ENCODE measurements at regions not wholly inside any gene's neighbourhood (a gene's known extent, or its start where the extent isn't known, plus 50 kb on each side); places are given as distances from the start of the nearest gene placed in this dataset.

- H3K56ac ChIP-seq (replicated peaks; ENCODE audit: insufficient read length, low read depth, low read length): no peak overlapping the region
- FAIRE-seq (no peak), DNase-seq (ENCODE audit: low read depth in 1 of 2, low spot score in 2 of 2) (no peak)
- no peak overlapping the region for H3K18ac ChIP-seq (ENCODE audit: extremely low read depth, low read length)
- no peak for TF ChIP-seq MAFK (IDR thresholded peaks at IDR 0.05; ENCODE audit: low read depth, low read length)
- TF ChIP-seq RNF2 (IDR thresholded peaks at IDR 0.05; ENCODE audit: borderline replicate concordance, low read depth, low read length, missing control alignments, poor library complexity, severe bottlenecking): no peak
- no peak for TF ChIP-seq RFX5 (IDR thresholded peaks at IDR 0.05; ENCODE audit: borderline replicate concordance, low read depth, low read length)
- no peak for TF ChIP-seq BACH1 (IDR thresholded peaks at IDR 0.05; ENCODE audit: low read length)
- no peak for TF ChIP-seq HDAC2 (IDR thresholded peaks at IDR 0.05; ENCODE audit: borderline replicate concordance in 1 of 2, low read depth in 2 of 2, low read length in 2 of 2)
- TF ChIP-seq SUZ12 (IDR thresholded peaks at IDR 0.05; ENCODE audit: low read length): no peak
- no peak for TF ChIP-seq EGR1 (IDR thresholded peaks at IDR 0.05; ENCODE audit: borderline replicate concordance, low read depth, low read length)
- no peak for TF ChIP-seq JUN (IDR thresholded peaks at IDR 0.05; ENCODE audit: low read depth, low read length)
- TF ChIP-seq YY1 (IDR thresholded peaks at IDR 0.05; ENCODE audit: low read depth, low read length): no peak
- TF ChIP-seq EZH2 (IDR thresholded peaks at IDR 0.05; ENCODE audit: low read depth, low read length, severe bottlenecking): no peak
- no peak for TF ChIP-seq CHD2 (IDR thresholded peaks at IDR 0.05; ENCODE audit: low read length)
- no peak for TF ChIP-seq POU5F1 (IDR thresholded peaks at IDR 0.05; ENCODE audit: low read depth, low read length)
- TF ChIP-seq PHF8 (conservative IDR thresholded peaks at IDR 0.05; ENCODE audit: low read depth, low read length): no peak
- H3K36me3 ChIP-seq (ENCODE audit: control insufficient read depth in 2 of 4, insufficient read depth in 4 of 4, low read length in 3 of 4): no peaks in the 10 kb centered on the region
- H2BK12ac ChIP-seq (ENCODE audit: low read depth, low read length): no peak overlapping the region
- no peaks in the 10 kb centered on the region for H3K79me1 ChIP-seq (ENCODE audit: low read depth, low read length)
- ChIA-PET POLR2A (ENCODE audit: partially characterized antibody) (no interaction called here), CTCF (ENCODE audit: partially characterized antibody) (no interaction called here)
- no peak overlapping the region for H2BK20ac ChIP-seq (ENCODE audit: low read length)
- no peak overlapping the region for H4K8ac ChIP-seq (ENCODE audit: extremely low read depth, insufficient read depth, low read length)
- H4K91ac ChIP-seq (replicated peaks; ENCODE audit: insufficient read length, low read length): no peak overlapping the region
- no peak overlapping the region for H2AK5ac ChIP-seq (ENCODE audit: low read depth, low read length)
- no peak overlapping the region for H3K23ac ChIP-seq (ENCODE audit: insufficient read length)
- no peaks in the 10 kb centered on the region for H3K4me1 ChIP-seq (replicated peaks in 1 of 4; ENCODE audit: control insufficient read depth in 3 of 4, insufficient read depth in 4 of 4, low read length in 3 of 4)
- no peaks in the 10 kb centered on the region for H3K79me2 ChIP-seq (ENCODE audit: control insufficient read depth in 1 of 2, insufficient read depth in 2 of 2, low read length in 2 of 2)
- no peak overlapping the region for H3K27ac ChIP-seq (ENCODE audit: low read depth, low read length)
- no peak overlapping the region for H3K9ac ChIP-seq (replicated peaks in 1 of 4; ENCODE audit: extremely low read depth in 1 of 4, low read depth in 3 of 4, low read length in 3 of 4)
- H4K20me1 ChIP-seq (replicated peaks in 1 of 2; ENCODE audit: control insufficient read depth in 1 of 2, insufficient read depth in 2 of 2, low read length in 2 of 2): no peaks in the 10 kb centered on the region
- H3K23me2 ChIP-seq (ENCODE audit: low read depth, low read length): no peaks in the 10 kb centered on the region
- H2BK5ac ChIP-seq (ENCODE audit: low read depth, low read length): no peak overlapping the region
- no peaks in the 10 kb centered on the region for H3K27me3 ChIP-seq (replicated peaks in 1 of 4; ENCODE audit: control insufficient read depth in 3 of 4, extremely low read depth in 1 of 4, insufficient read depth in 3 of 4, low read length in 3 of 4)
- no peak overlapping the region for H2AFZ ChIP-seq (ENCODE audit: low read length)
- 82% methylated on average over 1 of the region's 1 CpG; no CpG with 5 or more reads in 1 of the 2 experiments for WGBS, 2 experiments (ENCODE audit: extremely low coverage in 1 of 2, insufficient coverage in 1 of 2, insufficient read length in 1 of 2, insufficient replicate concordance in 2 of 2, low coverage in 1 of 2, low lambda C conversion rate in 2 of 2, missing lambda C conversion rate in 1 of 2)
- H3K14ac ChIP-seq (ENCODE audit: insufficient read length): no peak overlapping the region
- H2BK120ac ChIP-seq (replicated peaks; ENCODE audit: low read depth, low read length): no peak overlapping the region
- H4K5ac ChIP-seq (ENCODE audit: insufficient read length, low read depth, low read length): no peak overlapping the region
- no peaks in the 10 kb centered on the region for H3K9me3 ChIP-seq (ENCODE audit: insufficient read depth in 2 of 2, low read depth in 1 of 2, low read length in 1 of 2)
- no peak overlapping the region for H3K4me2 ChIP-seq (ENCODE audit: insufficient read depth in 1 of 2, low read depth in 2 of 2, low read length in 2 of 2)
- H2BK15ac ChIP-seq (ENCODE audit: low read length): no peak overlapping the region
- H3K4me3 ChIP-seq (ENCODE audit: extremely low read depth in 1 of 4, insufficient read depth in 2 of 4, low read depth in 3 of 4, low read length in 4 of 4): no peak overlapping the region
- no peak overlapping the region for H3K4ac ChIP-seq (replicated peaks; ENCODE audit: insufficient read length, low read depth, low read length)
These were observed 191.7 kb upstream of the FRMD6 start for GRCh38 chr14:51460011-51460410.

All from H1 (cell line).